Globus pallidus (tissue), 1 donor: ENCODE measurements at regions not wholly inside any gene's neighbourhood (a gene's known extent, or its start where the extent isn't known, plus 50 kb on each side); places are given as distances from the start of the nearest gene placed in this dataset.

Experiments used
- DNase-seq: peaks from one replicate; pipeline ENCODE4 v3.0.0-alpha.2; 2015; ENCODE audit warnings: low spot score

GRCh38 chr3:68056556-68056955, 402.1 kb upstream of the SUCLG2 start:
- no peak for DNase-seq

DNA sequence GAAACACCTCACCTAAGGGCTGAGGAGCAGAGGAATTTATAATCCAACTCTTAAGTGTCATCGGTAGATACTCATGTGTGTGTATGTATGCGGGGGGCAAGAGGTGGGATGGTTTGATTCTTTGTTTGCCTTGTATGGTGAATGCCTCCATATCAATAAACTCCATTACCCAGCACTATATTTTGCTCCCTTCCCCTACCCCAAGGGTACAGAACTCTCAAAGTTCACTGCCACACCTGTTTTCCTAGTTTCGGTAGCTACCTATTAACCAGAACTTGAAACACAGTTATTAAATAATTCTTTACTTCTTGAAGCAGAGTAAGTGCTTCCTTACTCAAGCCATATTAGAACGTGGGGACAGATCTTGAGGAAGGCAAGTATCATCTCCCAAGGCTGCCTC, 400.8 kb upstream of the SUCLG2 start:
- DNase-seq, result no peak

DNA sequence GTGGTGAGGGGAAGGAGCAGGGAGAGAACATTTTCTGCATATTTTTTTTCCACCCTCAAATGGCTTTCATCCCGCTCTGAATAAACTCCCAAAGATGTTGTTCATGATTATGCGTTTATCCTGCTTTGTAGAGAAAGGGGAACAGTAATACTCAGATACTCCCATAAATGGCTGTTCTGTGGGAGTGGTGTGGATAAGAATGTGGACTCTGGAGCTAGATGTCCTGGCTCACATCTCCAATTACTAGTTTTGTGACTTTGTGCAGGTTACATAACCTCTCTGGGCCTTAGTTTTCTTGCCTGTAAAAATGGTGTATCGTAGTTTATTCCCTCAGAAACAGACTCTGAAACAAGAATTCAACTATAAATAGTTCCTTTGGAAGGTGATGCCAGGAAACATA, 395.4 kb upstream of the SUCLG2 start:
- no peak for DNase-seq

DNA sequence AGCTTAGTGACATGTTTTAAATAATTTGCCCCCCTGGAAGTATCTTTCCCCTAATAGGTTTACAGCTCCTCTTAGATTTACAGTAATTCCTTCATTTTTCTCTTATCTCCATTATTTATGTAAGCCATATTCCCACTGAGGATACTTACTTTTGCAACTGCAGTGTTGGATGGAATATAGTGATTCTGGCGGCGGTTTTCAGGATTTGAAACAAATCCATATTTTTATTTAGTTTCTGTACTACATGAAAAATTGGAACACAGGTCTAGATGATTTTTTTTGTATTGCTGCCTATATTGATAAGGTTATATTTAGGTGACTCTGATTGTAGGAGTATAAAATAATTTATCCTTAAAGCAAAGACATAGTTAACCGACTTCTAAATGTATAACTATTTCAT, 391.6 kb upstream of the SUCLG2 start:
- no peak for DNase-seq

DNA sequence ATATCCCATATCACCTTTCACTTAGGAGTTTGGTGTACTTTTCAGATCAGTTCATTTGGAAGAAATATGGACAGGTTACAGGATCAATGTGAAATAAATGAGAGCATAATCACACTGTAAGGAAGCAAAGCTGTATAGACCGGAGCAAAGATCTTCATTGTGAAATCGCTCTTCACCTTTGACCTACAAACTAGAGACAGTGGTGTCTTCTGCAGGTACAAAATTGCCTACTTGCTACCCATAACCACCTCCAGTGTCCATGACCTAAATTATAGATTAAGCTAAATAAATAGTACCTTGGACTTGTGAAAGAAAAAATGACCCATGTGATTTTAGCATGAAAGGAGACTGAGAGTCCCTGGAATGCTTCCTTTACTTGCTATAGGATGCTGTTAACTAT, 379.5 kb upstream of the SUCLG2 start:
- DNase-seq, result no peak

DNA sequence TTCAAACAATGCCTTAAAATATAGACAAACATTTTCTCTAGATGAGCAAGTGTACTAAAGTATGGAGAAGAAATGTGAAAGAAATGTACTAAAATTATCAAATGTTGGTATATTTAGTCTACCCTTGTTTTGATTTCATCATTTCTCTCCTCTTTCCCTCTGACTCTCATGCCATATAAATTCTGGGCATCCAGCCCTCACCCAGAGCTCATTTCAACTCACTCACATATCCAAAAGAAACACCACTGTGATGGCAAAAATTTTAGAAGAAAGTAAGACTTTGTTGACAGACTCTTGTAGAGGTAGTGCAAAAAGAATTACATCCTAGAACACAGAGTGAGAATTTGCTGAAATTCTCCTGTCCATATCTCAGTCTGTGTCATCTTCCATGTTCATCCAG, 377.8 kb upstream of the SUCLG2 start:
- no peak for DNase-seq

- no peak for DNase-seq
These were observed 370.8 kb upstream of the SUCLG2 start for GRCh38 chr3:68025189-68025588.

GRCh38 chr3:68019876-68020275, 365.5 kb upstream of the SUCLG2 start:
- no peak for DNase-seq

- DNase-seq, result no peak
These were observed 363.9 kb upstream of the SUCLG2 start for GRCh38 chr3:68018275-68018674.

DNA sequence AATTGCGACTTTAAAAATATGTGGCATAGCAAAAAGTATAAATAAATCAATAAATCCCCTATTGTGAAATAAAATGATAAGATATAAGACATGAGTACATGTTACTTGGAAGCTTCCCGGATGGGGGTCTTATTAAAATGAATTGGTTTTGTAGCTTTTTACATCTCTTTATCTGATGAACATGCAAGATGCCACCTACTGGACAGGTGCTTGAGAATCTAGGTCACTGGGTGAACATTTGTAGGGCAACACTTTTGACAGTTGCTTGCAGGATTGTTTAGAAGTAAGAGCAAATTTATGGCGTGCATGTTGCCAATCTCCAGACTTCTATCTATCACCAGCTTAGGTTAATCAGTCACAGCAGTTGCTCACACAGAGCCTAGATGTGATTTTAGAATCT, 362.7 kb upstream of the SUCLG2 start:
- DNase-seq, result no peak

DNA sequence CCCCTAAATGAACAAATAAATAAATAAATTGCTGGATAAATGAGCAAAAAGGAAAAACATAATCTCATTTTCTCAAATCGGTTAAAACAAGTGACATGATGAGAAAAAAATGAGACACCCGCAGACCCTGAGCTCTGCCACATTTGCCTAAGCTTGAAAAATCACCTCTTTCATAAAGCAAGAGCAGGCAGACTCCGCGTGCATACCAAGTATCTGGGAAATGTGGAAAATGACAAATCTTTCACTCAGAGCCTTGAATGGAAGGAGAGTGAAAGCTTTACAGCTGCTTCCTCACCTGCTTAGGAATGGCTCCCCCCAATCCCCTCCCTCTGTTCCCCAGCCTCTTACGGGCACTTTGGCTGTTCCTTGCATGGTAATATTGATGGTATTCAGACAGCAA, 355.5 kb upstream of the SUCLG2 start:
- no peak for DNase-seq

DNA sequence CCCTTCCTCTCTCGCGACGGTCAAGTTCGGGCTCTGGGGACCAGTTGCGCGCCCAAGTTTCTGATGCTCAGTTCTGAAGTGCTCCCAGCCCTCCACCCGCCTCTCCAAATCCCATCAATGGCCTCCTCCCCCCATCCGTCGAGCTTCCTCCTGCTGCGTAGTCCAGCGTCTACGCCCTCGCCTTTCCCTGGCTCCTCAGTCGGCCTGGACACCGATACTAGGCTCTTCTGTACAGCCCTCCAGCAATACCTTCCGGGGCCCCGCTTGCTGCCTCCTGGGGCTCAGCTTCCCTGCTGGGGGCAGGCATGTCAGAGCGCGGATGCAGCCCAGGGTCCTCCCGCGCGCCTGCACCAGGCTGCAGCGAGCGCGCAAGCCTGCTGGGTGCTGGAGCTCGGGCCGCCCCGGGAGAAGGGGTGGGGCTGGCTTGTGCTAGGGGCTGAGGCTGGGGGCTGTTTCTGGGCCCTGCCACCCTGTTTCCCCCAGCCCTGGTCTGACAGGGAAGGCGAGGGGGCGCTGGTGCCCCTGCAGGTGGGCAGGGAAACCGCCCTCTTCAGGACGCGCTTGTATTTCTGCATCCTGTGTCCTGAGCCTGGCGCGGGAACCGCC, 353.3 kb upstream of the SUCLG2 start:
- no peak for DNase-seq

GRCh38 chr3:68006646-68007045, 352.2 kb upstream of the SUCLG2 start:
- no peak for DNase-seq

GRCh38 chr3:68004091-68004490, 349.7 kb upstream of the SUCLG2 start:
- DNase-seq, result no peak

- DNase-seq, result no peak
These were observed 343.9 kb upstream of the SUCLG2 start for GRCh38 chr3:67998281-67998680.

DNA sequence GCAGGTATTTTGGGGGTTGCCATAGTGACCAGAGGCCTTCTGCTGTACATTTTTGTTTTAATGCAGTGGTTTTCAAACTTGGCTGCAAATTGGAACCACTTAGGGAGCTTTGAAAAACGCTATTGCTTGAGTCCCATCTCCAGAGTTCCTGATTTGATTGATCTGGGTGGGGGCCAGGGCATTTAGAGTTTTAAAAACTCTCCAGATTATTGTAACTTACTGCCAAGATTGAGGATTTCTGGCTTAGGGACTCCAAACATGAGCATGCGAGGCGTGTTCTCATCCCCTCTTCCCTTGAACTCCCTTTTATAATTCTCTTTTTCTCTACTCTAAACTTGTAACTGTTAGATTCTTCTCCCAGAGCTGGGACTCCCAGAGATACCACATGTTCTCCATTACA, 340.8 kb upstream of the SUCLG2 start:
- DNase-seq, result no peak

DNA sequence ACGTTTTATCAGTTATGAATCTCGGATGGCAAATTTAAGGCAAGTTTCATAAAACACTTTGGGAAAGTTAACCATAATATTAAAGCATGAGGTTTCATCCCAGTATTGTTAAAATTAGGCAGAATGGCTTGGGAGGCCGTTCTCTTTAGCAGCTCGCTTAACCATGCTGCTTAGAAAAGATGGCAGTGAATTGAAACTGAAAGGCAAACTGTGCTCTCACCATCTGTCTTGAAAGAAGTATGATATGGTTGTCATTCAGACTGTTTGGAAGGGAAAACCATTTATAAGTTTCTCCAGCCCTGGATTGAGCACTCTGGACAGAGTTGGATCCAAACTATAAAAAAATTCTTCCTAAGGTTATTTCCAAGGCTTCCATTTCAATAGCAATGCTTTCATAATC, 332.3 kb upstream of the SUCLG2 start:
- DNase-seq, result no peak

DNA sequence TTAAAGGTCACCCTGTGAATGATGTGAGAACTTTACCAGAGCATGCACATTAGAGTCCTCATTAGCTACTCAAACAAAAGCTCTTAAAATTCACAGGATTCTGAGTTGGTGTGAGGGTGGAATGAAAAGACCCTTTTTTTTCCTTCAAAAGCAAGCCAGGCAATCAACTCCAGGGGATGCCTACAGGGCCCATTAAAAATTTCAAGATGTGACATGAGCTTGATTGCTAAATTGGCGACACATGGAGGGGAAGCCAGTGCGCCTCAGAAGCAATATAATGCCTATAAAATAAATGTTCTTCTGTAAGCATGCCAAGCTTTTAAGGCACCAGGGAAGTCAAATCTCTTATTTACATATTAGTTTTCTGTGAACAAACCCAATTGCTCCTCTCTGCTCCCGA, 328.8 kb upstream of the SUCLG2 start:
- DNase-seq, result no peak

DNA sequence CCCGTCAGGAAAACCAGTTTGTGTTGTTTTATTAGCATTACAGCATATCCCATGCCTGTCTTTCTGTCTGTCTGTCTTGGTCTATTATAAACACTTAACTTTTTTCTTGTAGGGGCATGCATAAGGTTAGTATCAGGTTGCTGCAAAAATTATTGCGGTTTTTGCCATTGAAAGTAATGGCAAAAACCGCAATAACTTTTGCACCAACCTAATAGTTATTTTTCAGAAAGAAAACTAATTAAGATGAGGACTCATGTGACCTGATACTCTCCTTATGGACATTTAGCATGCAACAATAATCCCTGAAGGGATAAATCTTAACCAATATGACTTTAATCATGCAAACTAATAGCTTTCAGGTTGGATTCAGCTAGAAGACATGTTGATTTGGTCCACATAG, 326.7 kb upstream of the SUCLG2 start:
- no peak for DNase-seq

- no peak for DNase-seq
These were observed 324.9 kb upstream of the SUCLG2 start for GRCh38 chr3:67979342-67979741.

- DNase-seq, result no peak
These were observed 323.4 kb upstream of the SUCLG2 start for GRCh38 chr3:67977762-67978161.

DNA sequence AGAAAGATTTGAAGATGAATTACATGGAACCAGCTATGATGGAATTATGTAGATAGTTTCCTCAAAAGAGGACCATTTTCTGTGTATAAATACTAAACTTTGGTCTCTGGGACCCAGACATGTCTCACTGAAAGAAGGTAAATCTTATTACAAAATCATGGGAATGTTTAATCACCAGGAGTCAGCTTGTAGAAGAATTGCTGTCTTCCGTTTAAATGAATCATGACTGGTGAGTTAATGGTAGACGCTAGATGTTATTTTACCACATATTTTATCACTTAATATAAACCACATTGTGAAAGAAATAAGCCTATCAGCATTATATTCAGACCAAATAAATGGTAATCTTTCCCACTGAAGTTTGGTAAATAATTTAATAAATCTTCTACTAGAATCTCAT, 322.3 kb upstream of the SUCLG2 start:
- DNase-seq, result no peak

- DNase-seq, result no peak
These were observed 310.2 kb upstream of the SUCLG2 start for GRCh38 chr3:67964596-67964995.

GRCh38 chr3:67957268-67957667, 302.9 kb upstream of the SUCLG2 start:
- no peak for DNase-seq
